Activated CD8-positive, alpha-beta T cell treated with anti-CD3 and anti-CD28 coated beads, Interleukin-2, amount 10 ng/mL, durations not matched to agents 7 days and 5 days (primary cell): ENCODE measurements at regions not wholly inside any gene's neighbourhood (a gene's known extent, or its start where the extent isn't known, plus 50 kb on each side); places are given as distances from the start of the nearest gene placed in this dataset.

Experiments
- ATAC-seq: fragments of 150-1000 bp; cut with Tn5 transposase; one replicate; pipeline ENCODE4 v1.10.0; 2021; ENCODE audit warnings: moderate library complexity
- CTCF ChIA-PET: fragments of 350-600 bp; sonication (Branson Sonifier 250); formaldehyde crosslinking; loops from one replicate; lab custom pipeline; 2021; ENCODE audit warnings: antibody characterized with exemption; lab: Charles Lee
- POLR2A ChIA-PET: fragments of 350-600 bp; sonication (Branson Sonifier 250); formaldehyde crosslinking; loops from one replicate; lab custom pipeline; 2021; ENCODE audit warnings: antibody characterized with exemption; lab: Charles Lee
- DNase-seq: peaks from one replicate; pipeline ENCODE4 v3.0.0-alpha.2; 2020
- H3K27ac Mint-ChIP-seq: one replicate; pipeline ENCODE4 v1.8.0; 2021; ENCODE audit warnings: mild to moderate bottlenecking, mixed read lengths
- H3K27me3 Mint-ChIP-seq: one replicate; pipeline ENCODE4 v1.8.0; 2021; ENCODE audit warnings: low read depth, mixed read lengths
- H3K36me3 Mint-ChIP-seq: one replicate; pipeline ENCODE4 v1.8.0; 2021; ENCODE audit warnings: low read depth, mixed read lengths
- H3K4me1 Mint-ChIP-seq: one replicate; pipeline ENCODE4 v1.8.0; 2021; ENCODE audit warnings: low read depth, mixed read lengths
- H3K4me3 Mint-ChIP-seq: one replicate; pipeline ENCODE4 v1.8.0; 2021; ENCODE audit warnings: mild to moderate bottlenecking, mixed read lengths
- H3K9me3 Mint-ChIP-seq: one replicate; pipeline ENCODE4 v1.8.0; 2022; ENCODE audit warnings: mixed read lengths; ENCODE audit not compliant: insufficient read depth

DNA sequence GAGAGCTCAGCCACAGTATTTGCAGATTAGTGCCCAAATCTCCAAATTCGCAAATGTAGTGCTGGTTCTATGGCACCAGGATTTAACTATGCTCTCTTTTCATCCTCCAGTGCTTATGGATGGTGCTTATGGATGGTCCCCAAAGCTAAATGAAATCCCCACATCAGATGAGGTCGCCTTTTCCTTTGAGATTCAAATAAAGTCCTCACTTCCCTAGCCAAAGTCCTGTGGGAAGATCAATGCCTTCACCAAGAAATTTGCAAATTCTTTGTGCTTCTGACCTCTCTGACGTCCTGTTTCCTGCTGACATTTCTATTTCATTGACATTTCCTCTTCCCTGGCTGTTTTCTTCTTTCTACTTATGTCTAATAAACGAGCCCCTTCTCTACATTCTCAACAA, 1077.0 kb upstream of the C9orf72 start:
- ATAC-seq, result no peak
- H3K36me3 Mint-ChIP-seq, result no peaks in the 10 kb centered on the region
- no peak for DNase-seq
- POLR2A ChIA-PET, result no interaction called here
- H3K9me3 Mint-ChIP-seq, result no peaks in the 10 kb centered on the region
- no peaks in the 10 kb centered on the region for H3K27me3 Mint-ChIP-seq
- H3K4me3 Mint-ChIP-seq, result no peak overlapping the region
- CTCF ChIA-PET, result no interaction called here
- no peaks in the 10 kb centered on the region for H3K4me1 Mint-ChIP-seq
- H3K27ac Mint-ChIP-seq, result no peak overlapping the region

DNA sequence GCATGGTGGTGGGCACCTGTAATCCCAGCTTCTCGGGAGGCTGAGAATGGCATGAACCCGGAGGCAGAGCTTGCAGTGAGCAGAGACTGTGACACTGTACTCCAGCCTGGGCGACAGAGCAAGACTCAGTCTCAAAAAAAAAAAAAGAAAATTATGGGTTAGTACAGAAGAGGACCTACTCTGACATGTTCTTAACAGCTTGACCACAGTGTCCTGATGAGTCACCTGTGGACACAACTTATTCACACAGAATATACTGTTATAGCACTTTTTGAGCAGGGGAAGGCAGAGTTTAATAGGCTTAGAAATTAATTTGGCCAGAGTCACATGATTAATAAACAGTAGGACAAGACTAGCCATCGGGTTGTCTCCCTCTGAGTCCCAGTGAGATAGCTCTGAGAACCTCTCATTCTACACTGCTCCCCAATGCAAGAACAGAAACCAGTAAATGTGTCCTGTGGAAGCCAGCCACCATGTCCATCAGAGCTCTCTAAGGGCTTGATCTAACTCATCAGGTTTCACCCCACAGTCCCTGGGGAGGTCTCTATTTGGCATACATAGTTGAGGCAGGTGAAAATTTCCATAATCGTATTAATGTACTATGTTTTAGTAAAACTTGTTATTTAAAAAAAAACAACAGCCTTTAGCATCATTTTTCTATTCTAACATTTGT, 1077.9 kb upstream of the C9orf72 start:
- ATAC-seq (no peak), DNase-seq (no peak)
- Mint-ChIP-seq H3K27ac (no peak overlapping the region), H3K4me1 (no peaks in the 10 kb centered on the region), H3K9me3 (no peaks in the 10 kb centered on the region), H3K27me3 (no peaks in the 10 kb centered on the region), H3K4me3 (no peak overlapping the region), H3K36me3 (no peaks in the 10 kb centered on the region)
- ChIA-PET CTCF (no interaction called here), POLR2A (no interaction called here)

DNA sequence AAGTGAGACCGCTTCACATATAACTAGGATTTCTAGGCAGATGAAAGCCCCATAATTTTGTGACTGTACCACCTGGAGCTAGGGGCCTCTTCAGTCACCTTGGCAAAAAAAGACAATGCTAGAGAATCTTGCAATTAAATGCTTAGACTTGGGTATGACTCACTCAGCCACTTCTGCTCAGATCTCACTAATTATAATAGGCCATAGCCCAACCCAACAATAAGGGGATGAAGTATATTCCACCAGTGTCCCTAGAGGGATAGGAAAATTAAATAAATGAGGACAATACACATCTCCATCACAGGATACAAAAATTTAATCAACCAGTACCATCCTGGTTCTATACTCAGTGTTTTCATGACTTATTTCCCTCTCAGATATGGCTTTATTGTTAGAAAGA, 1079.9 kb upstream of the C9orf72 start:
- Mint-ChIP-seq H3K36me3 (no peaks in the 10 kb centered on the region), H3K4me3 (no peak overlapping the region), H3K9me3 (no peaks in the 10 kb centered on the region), H3K27ac (no peak overlapping the region), H3K4me1 (no peaks in the 10 kb centered on the region), H3K27me3 (no peaks in the 10 kb centered on the region)
- POLR2A ChIA-PET, result no interaction called here
- no peak for ATAC-seq
- DNase-seq, result no peak
- CTCF ChIA-PET, result no interaction called here

DNA sequence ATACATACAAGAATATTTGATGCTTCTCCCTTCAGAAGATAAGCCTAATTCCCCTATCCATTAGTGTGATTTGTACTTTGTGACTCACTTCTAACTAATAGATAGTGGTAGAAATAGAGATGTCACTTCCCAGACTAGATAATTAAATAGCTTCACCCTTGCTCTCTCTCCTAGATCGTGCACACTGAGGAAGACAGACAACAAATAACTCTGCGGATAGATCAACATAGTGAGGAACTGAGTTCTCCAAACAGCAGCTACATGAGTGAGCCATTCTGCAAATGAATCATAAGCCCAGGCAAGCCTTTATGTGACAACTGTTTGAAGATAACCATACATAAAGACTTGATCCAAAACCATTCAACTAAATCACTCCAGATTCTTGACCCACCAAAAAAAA, 1083.4 kb upstream of the C9orf72 start:
- Mint-ChIP-seq H3K27ac (no peak overlapping the region), H3K4me3 (no peak overlapping the region), H3K9me3 (no peaks in the 10 kb centered on the region), H3K4me1 (no peaks in the 10 kb centered on the region), H3K27me3 (no peaks in the 10 kb centered on the region), H3K36me3 (no peaks in the 10 kb centered on the region)
- ChIA-PET CTCF (no interaction called here), POLR2A (no interaction called here)
- ATAC-seq, result no peak
- DNase-seq, result no peak

DNA sequence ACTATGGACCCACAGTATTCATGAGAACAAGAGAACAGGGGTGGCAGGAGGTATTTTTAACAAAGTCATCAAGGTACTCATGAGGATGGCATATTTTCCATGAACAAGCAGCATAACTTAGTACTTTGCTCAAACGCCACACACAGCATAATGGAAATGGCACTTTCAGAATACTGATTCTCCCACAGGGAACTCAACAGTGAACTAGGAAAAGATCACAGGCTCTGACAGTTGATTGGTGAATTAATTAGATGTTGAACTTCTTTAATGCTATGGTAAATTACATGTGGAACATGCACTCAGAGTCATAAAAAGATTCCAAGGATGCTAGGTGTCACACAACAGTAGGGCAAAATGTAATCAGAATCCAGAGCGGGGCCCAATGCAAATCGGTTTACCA, 1088.6 kb upstream of the C9orf72 start:
- ATAC-seq, result no peak
- POLR2A ChIA-PET, result no interaction called here

DNA sequence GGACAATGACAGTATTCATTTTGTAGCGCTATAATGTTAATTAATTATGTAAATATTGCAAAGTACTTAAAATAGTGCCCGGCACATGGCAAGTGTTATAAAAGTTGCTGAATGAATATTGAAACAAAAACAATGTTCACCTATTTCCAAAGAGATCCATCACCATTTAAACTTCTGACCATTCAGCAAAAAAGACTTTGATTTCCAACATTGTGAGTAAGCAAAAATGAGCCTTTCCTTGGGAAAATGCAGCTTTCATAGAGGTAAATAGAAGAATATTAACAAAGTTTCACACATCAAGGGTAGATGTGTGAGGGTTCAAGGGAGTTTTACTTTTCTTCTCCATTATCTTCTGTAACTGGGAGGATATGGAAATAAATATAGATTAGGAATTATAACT, 1089.4 kb upstream of the C9orf72 start:
- H3K27me3 Mint-ChIP-seq, result no peaks in the 10 kb centered on the region
- no peak overlapping the region for H3K27ac Mint-ChIP-seq
- ChIA-PET CTCF (no interaction called here), POLR2A (no interaction called here)
- H3K4me1 Mint-ChIP-seq, result no peaks in the 10 kb centered on the region
- DNase-seq, result no peak
- H3K4me3 Mint-ChIP-seq, result no peak overlapping the region
- H3K9me3 Mint-ChIP-seq, result no peaks in the 10 kb centered on the region
- ATAC-seq, result no peak
- no peaks in the 10 kb centered on the region for H3K36me3 Mint-ChIP-seq

More for the DNA sequence above, 1088.6 kb upstream of the C9orf72 start:
- Mint-ChIP-seq H3K4me3 (no peak overlapping the region), H3K27me3 (no peaks in the 10 kb centered on the region), H3K9me3 (no peaks in the 10 kb centered on the region), H3K27ac (no peak overlapping the region), H3K4me1 (no peaks in the 10 kb centered on the region), H3K36me3 (no peaks in the 10 kb centered on the region)
- CTCF ChIA-PET, result no interaction called here
- DNase-seq, result no peak

DNA sequence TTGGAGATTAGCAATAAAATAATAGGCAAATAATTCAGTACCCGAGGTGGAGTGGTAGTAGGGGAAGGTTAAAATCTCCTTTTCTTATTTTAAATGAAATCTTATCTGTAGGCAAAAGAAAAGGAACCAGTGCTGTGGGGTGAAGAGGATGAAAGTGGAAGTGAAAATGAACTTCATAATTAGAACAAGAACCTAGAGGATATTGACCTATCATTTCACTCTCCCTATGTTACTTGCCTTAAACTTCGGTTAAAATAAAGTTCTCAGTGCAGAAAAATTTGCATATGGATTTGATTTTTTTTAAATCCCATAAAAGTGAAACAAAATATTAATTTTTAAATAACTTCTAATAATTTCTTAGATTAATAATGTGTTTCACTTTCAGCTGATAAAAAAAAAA, 1094.9 kb upstream of the C9orf72 start:
- H3K27ac Mint-ChIP-seq, result no peak overlapping the region
- ChIA-PET POLR2A (no interaction called here), CTCF (no interaction called here)
- no peak overlapping the region for H3K4me3 Mint-ChIP-seq
- no peaks in the 10 kb centered on the region for H3K9me3 Mint-ChIP-seq
- no peaks in the 10 kb centered on the region for H3K27me3 Mint-ChIP-seq
- DNase-seq (no peak), ATAC-seq (no peak)
- no peaks in the 10 kb centered on the region for H3K4me1 Mint-ChIP-seq
- H3K36me3 Mint-ChIP-seq, result no peaks in the 10 kb centered on the region

DNA sequence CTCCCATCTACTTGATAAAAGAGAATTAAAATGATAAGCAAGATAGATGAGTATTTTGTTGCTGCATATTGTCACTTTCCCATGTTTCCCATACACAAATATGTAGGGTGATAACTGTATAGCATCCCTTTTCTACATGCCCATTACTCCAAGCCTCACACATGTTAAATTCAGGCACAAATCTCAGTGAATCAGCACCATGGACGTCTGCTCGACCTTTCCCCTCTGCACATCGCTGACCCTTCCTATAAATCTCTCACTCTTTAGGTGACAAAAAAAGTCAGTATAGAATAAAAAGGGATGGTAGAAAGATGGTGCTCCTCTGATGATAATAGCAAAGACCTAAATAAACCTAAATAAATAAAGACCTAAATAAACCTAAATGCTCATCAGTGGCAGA, 1097.7 kb upstream of the C9orf72 start:
- Mint-ChIP-seq H3K27ac (no peak overlapping the region), H3K4me1 (no peaks in the 10 kb centered on the region), H3K27me3 (no peaks in the 10 kb centered on the region), H3K4me3 (no peak overlapping the region), H3K36me3 (no peaks in the 10 kb centered on the region), H3K9me3 (no peaks in the 10 kb centered on the region)
- ATAC-seq (no peak), DNase-seq (no peak)
- POLR2A ChIA-PET, result no interaction called here
- CTCF ChIA-PET, result no interaction called here

DNA sequence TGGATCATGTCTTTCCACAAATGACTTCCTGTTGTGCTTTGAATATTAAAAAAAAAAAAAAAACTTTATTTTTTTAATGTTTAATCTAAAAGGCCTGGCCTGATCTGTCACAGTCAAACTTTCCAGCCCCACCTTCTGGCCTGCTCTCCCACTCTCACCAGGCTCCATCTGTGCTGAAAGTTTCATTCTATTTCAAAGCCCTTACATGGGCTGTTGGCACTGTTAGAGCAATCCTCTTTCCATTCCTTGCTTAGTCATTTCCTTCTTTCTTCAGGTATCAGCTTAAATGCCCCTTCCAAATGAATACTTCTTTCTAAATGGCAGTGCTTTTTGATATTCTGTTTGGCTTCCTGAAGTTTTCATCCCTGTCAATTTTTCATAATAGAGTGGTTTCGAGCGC, 1104.8 kb upstream of the C9orf72 start:
- ATAC-seq (no peak), DNase-seq (no peak)
- no peaks in the 10 kb centered on the region for H3K4me1 Mint-ChIP-seq
- no peak overlapping the region for H3K4me3 Mint-ChIP-seq
- H3K27ac Mint-ChIP-seq, result no peak overlapping the region
- H3K27me3 Mint-ChIP-seq, result no peaks in the 10 kb centered on the region
- H3K36me3 Mint-ChIP-seq, result no peaks in the 10 kb centered on the region
- H3K9me3 Mint-ChIP-seq, result peaks cover 4% of the 10 kb centered on the region
- CTCF ChIA-PET, result no interaction called here
- POLR2A ChIA-PET, result no interaction called here

DNA sequence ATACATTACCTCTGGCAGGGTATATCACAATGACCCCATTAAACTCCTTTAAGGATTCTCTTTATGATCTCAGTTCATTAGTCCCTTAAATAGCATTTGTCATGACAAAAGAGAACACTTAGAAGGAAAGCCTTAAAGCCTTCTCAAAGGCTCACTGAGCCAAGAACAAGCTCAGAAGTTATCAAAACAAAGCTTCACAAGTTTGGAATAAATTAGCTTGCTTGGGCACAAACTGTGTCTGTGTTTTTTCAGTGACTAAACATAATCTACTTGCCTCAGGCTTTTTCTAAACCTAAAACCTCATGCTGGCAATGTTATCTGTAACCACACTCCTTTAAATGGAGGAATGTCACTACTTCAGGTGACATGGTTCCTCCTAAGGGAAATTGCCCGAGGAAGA, 1114.9 kb upstream of the C9orf72 start:
- no peaks in the 10 kb centered on the region for H3K27me3 Mint-ChIP-seq
- H3K36me3 Mint-ChIP-seq, result no peaks in the 10 kb centered on the region
- no peak for ATAC-seq
- DNase-seq, result no peak
- POLR2A ChIA-PET, result no interaction called here
- no peaks in the 10 kb centered on the region for H3K4me1 Mint-ChIP-seq
- no peak overlapping the region for H3K27ac Mint-ChIP-seq
- no peak overlapping the region for H3K4me3 Mint-ChIP-seq
- CTCF ChIA-PET, result interaction anchor here (1.5 kb wide), 1 partner anchor 9 kb away, joined by 3 read pairs; no protein-coding TSS in a partner anchor
- H3K9me3 Mint-ChIP-seq, result no peaks in the 10 kb centered on the region

DNA sequence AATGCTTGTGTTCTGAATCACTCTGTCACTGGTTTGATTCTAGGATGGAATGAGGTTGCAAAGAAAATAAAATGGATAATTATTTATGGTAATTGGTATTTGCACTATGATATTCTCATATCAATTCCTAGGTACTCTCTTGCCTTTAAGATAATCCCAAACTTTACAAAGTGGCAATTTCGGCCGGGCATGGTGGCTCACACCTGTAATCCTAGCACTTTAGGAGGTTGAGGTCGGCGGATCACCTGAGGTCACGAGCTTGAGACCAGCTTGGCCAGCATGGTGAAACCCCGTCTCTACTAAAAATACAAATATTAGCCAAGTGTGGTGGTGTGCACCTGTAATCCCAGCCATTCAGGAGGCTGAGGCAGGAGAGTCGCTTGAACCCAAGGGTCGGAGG, 1118.7 kb upstream of the C9orf72 start:
- H3K27me3 Mint-ChIP-seq, result no peaks in the 10 kb centered on the region
- no peaks in the 10 kb centered on the region for H3K36me3 Mint-ChIP-seq
- H3K9me3 Mint-ChIP-seq, result no peaks in the 10 kb centered on the region
- POLR2A ChIA-PET, result no interaction called here
- CTCF ChIA-PET, result no interaction called here
- ATAC-seq (no peak), DNase-seq (no peak)
- H3K4me1 Mint-ChIP-seq, result no peaks in the 10 kb centered on the region
- H3K4me3 Mint-ChIP-seq, result no peak overlapping the region
- H3K27ac Mint-ChIP-seq, result no peak overlapping the region

DNA sequence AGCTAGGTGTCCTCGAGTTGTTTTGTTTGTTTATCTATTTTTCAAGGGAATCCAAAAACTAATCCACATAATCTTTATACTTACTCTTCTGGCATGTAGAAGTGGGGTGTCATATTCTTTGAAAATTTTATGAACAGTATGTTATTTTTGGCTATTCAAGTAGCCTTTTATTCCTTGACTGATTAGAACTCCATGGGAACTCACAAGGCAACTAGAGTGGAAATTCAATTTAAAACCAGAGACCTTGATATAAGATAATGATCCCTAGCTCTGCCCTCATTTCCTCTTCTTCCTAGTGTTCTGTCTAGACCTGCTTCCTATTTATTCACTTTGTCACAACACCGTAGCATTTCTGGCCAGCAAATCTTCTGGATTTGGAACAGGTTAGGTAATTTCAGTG, 1123.7 kb upstream of the C9orf72 start:
- CTCF ChIA-PET, result interaction anchor here (0.9 kb wide), 1 partner anchor 9 kb away, joined by 3 read pairs; no protein-coding TSS in a partner anchor
- Mint-ChIP-seq H3K27ac (no peak overlapping the region), H3K9me3 (peaks cover 3% of the 10 kb centered on the region), H3K4me3 (no peak overlapping the region), H3K36me3 (no peaks in the 10 kb centered on the region), H3K27me3 (no peaks in the 10 kb centered on the region), H3K4me1 (no peaks in the 10 kb centered on the region)
- ATAC-seq, result no peak
- no peak for DNase-seq
- POLR2A ChIA-PET, result no interaction called here

DNA sequence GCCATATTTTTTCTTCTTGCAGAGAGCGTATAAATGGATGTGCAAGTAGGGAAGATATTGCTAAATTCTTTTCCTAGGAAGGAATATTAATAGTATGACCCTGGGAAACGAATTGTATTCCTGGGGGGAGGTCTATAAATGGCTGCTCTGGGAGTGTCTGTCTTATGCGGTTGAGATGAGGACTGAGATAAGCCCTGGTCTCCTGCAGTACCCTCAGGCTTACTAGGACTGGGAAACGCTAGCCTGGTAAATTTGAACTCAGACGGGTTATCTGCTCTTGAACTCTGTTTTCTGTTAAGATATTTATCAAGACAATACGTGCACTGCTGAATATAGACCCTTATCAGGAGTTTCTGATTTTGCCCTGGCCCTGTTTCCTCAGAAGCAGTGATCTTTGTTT, 1126.4 kb upstream of the C9orf72 start:
- Mint-ChIP-seq H3K27me3 (no peaks in the 10 kb centered on the region), H3K36me3 (no peaks in the 10 kb centered on the region), H3K4me1 (no peaks in the 10 kb centered on the region), H3K9me3 (peaks cover 13% of the 10 kb centered on the region), H3K4me3 (no peak overlapping the region), H3K27ac (no peak overlapping the region)
- ChIA-PET POLR2A (no interaction called here), CTCF (no interaction called here)
- no peak for DNase-seq
- no peak for ATAC-seq
